H1 (cell line): ENCODE measurements at regions not wholly inside any gene's neighbourhood (a gene's known extent, or its start where the extent isn't known, plus 50 kb on each side); places are given as distances from the start of the nearest gene placed in this dataset.

Experiments used
- CTCF ChIA-PET: fragments of 300-600 bp; sonication (Branson Sonifier 250); formaldehyde crosslinking; loops from one replicate; lab custom pipeline; 2021; ENCODE audit not compliant: partially characterized antibody; lab: Charles Lee
- POLR2A ChIA-PET: fragments of 300-600 bp; sonication (Branson Sonifier 250); formaldehyde crosslinking; loops from one replicate; lab custom pipeline; 2021; ENCODE audit warnings: inconsistent platforms; ENCODE audit not compliant: partially characterized antibody; lab: Charles Lee
- DNase-seq, 2 experiments: peaks; one replicate each; pipeline versions ENCODE4 v3.0.0 to v3.0.0-alpha.2; 2010 to 2022; ENCODE audit warnings: low spot score in 2 of 2, low read depth in 1 of 2, mixed read lengths in 1 of 2
- FAIRE-seq: peaks from 2 replicates; lab custom pipeline; 2011; peaks lifted over from hg19 to GRCh38; lab: Jason Lieb, UNC
- H2AFZ ChIP-seq: 2 replicates; pipeline ENCODE4 v1.8.1; 2012; ENCODE audit warnings: low read length, inconsistent platforms
- H2AK5ac ChIP-seq: 2 replicates; pipeline ENCODE4 v1.6.1; 2013; ENCODE audit warnings: low read depth, low read length
- H2BK120ac ChIP-seq: replicated peaks from 2 replicates; pipeline ENCODE3; 2013; ENCODE audit warnings: low read depth, low read length, inconsistent platforms
- H2BK12ac ChIP-seq: 2 replicates; pipeline ENCODE4 v1.6.1; 2013; ENCODE audit warnings: low read depth, low read length
- H2BK15ac ChIP-seq: 2 replicates; pipeline ENCODE4 v1.6.1; 2013; ENCODE audit warnings: low read length
- H2BK20ac ChIP-seq: 2 replicates; pipeline ENCODE4 v1.6.1; 2013; ENCODE audit warnings: low read length
- H2BK5ac ChIP-seq: 2 replicates; pipeline ENCODE4 v1.6.1; 2013; ENCODE audit warnings: low read depth, low read length
- H3K14ac ChIP-seq: 2 replicates; pipeline ENCODE4 v1.6.1; 2013; ENCODE audit warnings: inconsistent platforms; ENCODE audit not compliant: insufficient read length
- H3K18ac ChIP-seq: 2 replicates; pipeline ENCODE4 v1.6.1; 2013; ENCODE audit warnings: low read length; ENCODE audit errors: extremely low read depth
- H3K23ac ChIP-seq: 2 replicates; pipeline ENCODE4 v1.6.1; 2013; ENCODE audit warnings: inconsistent platforms; ENCODE audit not compliant: insufficient read length
- H3K23me2 ChIP-seq: 2 replicates; pipeline ENCODE4 v1.6.1; 2013; ENCODE audit warnings: low read depth, low read length
- H3K27ac ChIP-seq: 2 replicates; pipeline ENCODE4 v1.6.1; 2011; ENCODE audit warnings: low read depth, low read length, inconsistent platforms
- H3K27me3 ChIP-seq, 4 experiments: replicated peaks in 1 of 4; 1 replicate in 1 of 4; 2 replicates in 3 of 4; pipeline versions ENCODE4 v1.6.1 to v1.8.1; 2011 to 2013; ENCODE audit warnings: low read length in 3 of 4, mild to moderate bottlenecking in 3 of 4, inconsistent platforms in 2 of 4, mixed read lengths in 2 of 4, moderate library complexity in 1 of 4; ENCODE audit not compliant: control insufficient read depth in 3 of 4, insufficient read depth in 3 of 4; ENCODE audit errors: extremely low read depth in 1 of 4
- H3K36me3 ChIP-seq, 4 experiments: 2 replicates each; pipeline versions ENCODE4 v1.6.1 to v1.8.1; 2011 to 2013; ENCODE audit warnings: mild to moderate bottlenecking in 4 of 4, low read length in 3 of 4, moderate library complexity in 2 of 4, control low read depth in 1 of 4, inconsistent platforms in 1 of 4; ENCODE audit not compliant: insufficient read depth in 4 of 4, control insufficient read depth in 2 of 4
- H3K4ac ChIP-seq: replicated peaks from 2 replicates; pipeline ENCODE3; 2013; ENCODE audit warnings: low read length, low read depth, mixed read lengths, inconsistent platforms; ENCODE audit not compliant: insufficient read length
- H3K4me1 ChIP-seq, 4 experiments: replicated peaks in 1 of 4; 1 replicate in 1 of 4; 2 replicates in 3 of 4; pipeline versions ENCODE4 v1.6.1 to v1.8.1; 2011 to 2013; ENCODE audit warnings: low read length in 3 of 4, inconsistent platforms in 2 of 4, mixed read lengths in 1 of 4; ENCODE audit not compliant: insufficient read depth in 4 of 4, control insufficient read depth in 3 of 4
- H3K4me2 ChIP-seq, 2 experiments: 2 replicates each; pipeline versions ENCODE4 v1.6.1 to v1.8.1; 2011 to 2013; ENCODE audit warnings: low read depth in 2 of 2, low read length in 2 of 2, control low read depth in 1 of 2, inconsistent platforms in 1 of 2, mild to moderate bottlenecking in 1 of 2; ENCODE audit not compliant: insufficient read depth in 1 of 2
- H3K4me3 ChIP-seq, 4 experiments: fragments of 200-600, 300-600 bp in 1 of 4; sonication (generic), shearing (Covaris generic), sonication (Bioruptor Twin) in 1 of 4; 2 replicates each; pipeline versions ENCODE4 v1.5.1 to v1.8.1; 2011 to 2016; ENCODE audit warnings: low read length in 4 of 4, low read depth in 3 of 4, control low read depth in 2 of 4, inconsistent platforms in 2 of 4, mild to moderate bottlenecking in 2 of 4, mixed read lengths in 1 of 4, moderate library complexity in 1 of 4; ENCODE audit not compliant: insufficient read depth in 2 of 4; ENCODE audit errors: extremely low read depth in 1 of 4
- H3K56ac ChIP-seq: replicated peaks from 2 replicates; pipeline ENCODE3; 2013; ENCODE audit warnings: low read depth, mild to moderate bottlenecking, mixed read lengths, low read length, inconsistent platforms; ENCODE audit not compliant: insufficient read length
- H3K79me1 ChIP-seq: 2 replicates; pipeline ENCODE4 v1.6.1; 2013; ENCODE audit warnings: low read depth, low read length, control low read depth
- H3K79me2 ChIP-seq, 2 experiments: 2 replicates each; pipeline versions ENCODE4 v1.6.1 to v1.8.1; 2012 to 2013; ENCODE audit warnings: low read length in 2 of 2, mild to moderate bottlenecking in 2 of 2, inconsistent platforms in 1 of 2; ENCODE audit not compliant: insufficient read depth in 2 of 2, control insufficient read depth in 1 of 2
- H3K9ac ChIP-seq, 4 experiments: replicated peaks in 1 of 4; 1 replicate in 1 of 4; 2 replicates in 3 of 4; pipeline versions ENCODE4 v1.6.1 to v1.8.1; 2011 to 2013; ENCODE audit warnings: low read depth in 3 of 4, low read length in 3 of 4, control low read depth in 2 of 4, mild to moderate bottlenecking in 2 of 4, moderate library complexity in 2 of 4, inconsistent platforms in 1 of 4; ENCODE audit errors: extremely low read depth in 1 of 4
- H3K9me3 ChIP-seq, 2 experiments: 2 replicates each; pipeline versions ENCODE4 v1.6.1 to v1.8.1; 2012 to 2013; ENCODE audit warnings: mild to moderate bottlenecking in 2 of 2, moderate library complexity in 2 of 2, control low read depth in 1 of 2, inconsistent platforms in 1 of 2, low read depth in 1 of 2, low read length in 1 of 2, mixed read lengths in 1 of 2; ENCODE audit not compliant: insufficient read depth in 2 of 2
- H4K20me1 ChIP-seq, 2 experiments: replicated peaks in 1 of 2; 2 replicates each; pipeline versions ENCODE3 to v1.8.1; 2011 to 2013; ENCODE audit warnings: inconsistent platforms in 2 of 2, low read length in 2 of 2, mild to moderate bottlenecking in 1 of 2; ENCODE audit not compliant: insufficient read depth in 2 of 2, control insufficient read depth in 1 of 2
- H4K5ac ChIP-seq: 2 replicates; pipeline ENCODE4 v1.6.1; 2013; ENCODE audit warnings: low read length, low read depth, mixed read lengths, inconsistent platforms; ENCODE audit not compliant: insufficient read length
- H4K8ac ChIP-seq: 2 replicates; pipeline ENCODE4 v1.8.0; 2013; ENCODE audit warnings: mild to moderate bottlenecking, moderate library complexity, low read length, inconsistent platforms; ENCODE audit not compliant: insufficient read depth; ENCODE audit errors: extremely low read depth
- H4K91ac ChIP-seq: replicated peaks from 2 replicates; pipeline ENCODE3; 2013; ENCODE audit warnings: low read length, mixed read lengths, inconsistent platforms; ENCODE audit not compliant: insufficient read length
- CBX5 ChIP-seq: fragments of 300-800, 300-1000 bp; sonication (generic); IDR thresholded peaks from 2 replicates; pipeline ENCODE4 v1.7.1; 2016; ENCODE audit warnings: antibody characterized with exemption, low read length, low read depth
- CBX8 ChIP-seq: fragments of 300-800, 300-1000 bp; sonication (generic); IDR thresholded peaks from 2 replicates; pipeline ENCODE4 v1.7.1; 2016; ENCODE audit warnings: low read depth, low read length, borderline replicate concordance
- CHD2 ChIP-seq: IDR thresholded peaks from 2 replicates; pipeline ENCODE4 v1.6.1; 2012; ENCODE audit warnings: low read length, improper control_type of control experiment
- CTCF ChIP-seq, 3 experiments: IDR thresholded peaks; 1 replicate in 2 of 3; 2 replicates in 1 of 3; pipeline versions ENCODE4 v1.5.1 to v1.6.1; 2011; ENCODE audit warnings: low read length in 3 of 3, mild to moderate bottlenecking in 3 of 3, inconsistent platforms in 2 of 3, low read depth in 1 of 3, moderate library complexity in 1 of 3; ENCODE audit not compliant: insufficient read depth in 1 of 3; ENCODE audit errors: control extremely low read depth in 1 of 3
- FOSL1 ChIP-seq: IDR thresholded peaks from 2 replicates; pipeline ENCODE4 v1.6.1; 2011; ENCODE audit warnings: mild to moderate bottlenecking, low read depth, low read length, moderate library complexity; ENCODE audit not compliant: insufficient read depth
- KDM4A ChIP-seq: IDR thresholded peaks from one replicate; pipeline ENCODE4 v1.7.1; 2012; ENCODE audit warnings: low read depth, mild to moderate bottlenecking, moderate library complexity, low read length, inconsistent platforms; ENCODE audit not compliant: severe bottlenecking
- KDM5A ChIP-seq: fragments of 200-600 bp; IDR thresholded peaks from 2 replicates; pipeline ENCODE4 v1.7.1; 2012; ENCODE audit warnings: mild to moderate bottlenecking, low read length, inconsistent platforms, mixed read lengths
- MAX ChIP-seq: IDR thresholded peaks from 2 replicates; pipeline ENCODE4 v1.6.1; 2012; ENCODE audit warnings: inconsistent platforms
- RNF2 ChIP-seq: fragments of 200-900, 300-1000 bp; sonication (generic); IDR thresholded peaks from 2 replicates; pipeline ENCODE4 v1.7.1; 2016; ENCODE audit warnings: borderline replicate concordance, low read depth, mild to moderate bottlenecking, antibody characterized with exemption, low read length; ENCODE audit not compliant: poor library complexity, severe bottlenecking; ENCODE audit errors: missing control alignments
- SP1 ChIP-seq: IDR thresholded peaks from 2 replicates; pipeline ENCODE4 v1.6.1; 2011; ENCODE audit warnings: low read depth, low read length
- SP2 ChIP-seq: IDR thresholded peaks from 2 replicates; pipeline ENCODE4 v1.6.1; 2012; ENCODE audit warnings: mild to moderate bottlenecking, low read length, inconsistent platforms
- YY1 ChIP-seq: IDR thresholded peaks from 2 replicates; pipeline ENCODE4 v1.6.1; 2011; ENCODE audit warnings: low read depth, mild to moderate bottlenecking, low read length
- WGBS, 2 experiments: shearing (Covaris generic) in 1 of 2; methylation state at CpG; one replicate each; pipeline versions ENCODE4 v1.1.6 to v1.1.7; 2013 to 2015; ENCODE audit warnings: low lambda C conversion rate in 2 of 2, mixed read lengths in 2 of 2, inconsistent platforms in 1 of 2, low coverage in 1 of 2, missing lambda C conversion rate in 1 of 2; ENCODE audit not compliant: insufficient replicate concordance in 2 of 2, insufficient coverage in 1 of 2, insufficient read length in 1 of 2; ENCODE audit errors: extremely low coverage in 1 of 2, missing lambda C conversion rate in 1 of 2; 5-methylcytosine and 5-hydroxymethylcytosine counted together

GRCh38 chr3:80007522-80007921 is 239.7 kb upstream of the ROBO1 start:
- Histone ChIP-seq H3K27me3 (no peaks in the 10 kb centered on the region), H3K79me1 (no peaks in the 10 kb centered on the region), H3K79me2 (no peaks in the 10 kb centered on the region), H3K4me3 (no peak overlapping the region), H4K91ac (no peak overlapping the region), H2BK5ac (no peak overlapping the region), H3K14ac (no peak overlapping the region), H3K9me3 (no peaks in the 10 kb centered on the region), H2BK12ac (no peak overlapping the region), H2AK5ac (no peak overlapping the region), H3K56ac (no peak overlapping the region), H2BK15ac (no peak overlapping the region), H2AFZ (no peak overlapping the region), H3K27ac (no peak overlapping the region), H4K5ac (no peak overlapping the region), H3K4me1 (peaks cover 0 to 3% (median 0%) of the 10 kb centered on the region in 4 experiments; a peak in 2 of 7 replicates), H4K20me1 (no peaks in the 10 kb centered on the region), H3K23me2 (no peaks in the 10 kb centered on the region), H2BK20ac (no peak overlapping the region), H3K4me2 (no peak overlapping the region), H3K4ac (no peak overlapping the region), H3K18ac (no peak overlapping the region), H2BK120ac (no peak overlapping the region), H3K23ac (no peak overlapping the region), H3K36me3 (no peaks in the 10 kb centered on the region), H4K8ac (no peak overlapping the region), H3K9ac (no peak overlapping the region)
- POLR2A ChIA-PET = no interaction called here
- CTCF ChIA-PET = interaction anchor here (1.6 kb wide), 1 partner anchor 18 kb away, joined by 3 read pairs; no protein-coding TSS in a partner anchor
- DNase-seq (no peak), FAIRE-seq (no peak)
- WGBS, 2 experiments = 92% methylated on average over 1 of the region's 1 CpG; no CpG with 5 or more reads in 1 of the 2 experiments
- TF ChIP-seq CTCF (IDR thresholded peaks at IDR 0.05; ENCODE audit: control extremely low read depth in 1 of 3, insufficient read depth in 1 of 3, low read depth in 1 of 3, low read length in 3 of 3) (no peak), CHD2 (no peak), CBX8 (no peak), FOSL1 (no peak), YY1 (no peak), RNF2 (no peak), SP2 (no peak), SP1 (no peak), KDM4A (no peak), MAX (no peak), KDM5A (no peak), CBX5 (no peak)
